H1 (cell line): ENCODE measurements at regions not wholly inside any gene's neighbourhood (a gene's known extent, or its start where the extent isn't known, plus 50 kb on each side); places are given as distances from the start of the nearest gene placed in this dataset.

Experiments
- CTCF ChIA-PET: fragments of 300-600 bp; sonication (Branson Sonifier 250); formaldehyde crosslinking; loops from one replicate; lab custom pipeline; 2021; ENCODE audit not compliant: partially characterized antibody; lab: Charles Lee
- POLR2A ChIA-PET: fragments of 300-600 bp; sonication (Branson Sonifier 250); formaldehyde crosslinking; loops from one replicate; lab custom pipeline; 2021; ENCODE audit warnings: inconsistent platforms; ENCODE audit not compliant: partially characterized antibody; lab: Charles Lee
- DNase-seq, 2 experiments: peaks; one replicate each; pipeline versions ENCODE4 v3.0.0 to v3.0.0-alpha.2; 2010 to 2022; ENCODE audit warnings: low spot score in 2 of 2, low read depth in 1 of 2, mixed read lengths in 1 of 2
- FAIRE-seq: peaks from 2 replicates; lab custom pipeline; 2011; peaks lifted over from hg19 to GRCh38; lab: Jason Lieb, UNC
- H2AFZ ChIP-seq: 2 replicates; pipeline ENCODE4 v1.8.1; 2012; ENCODE audit warnings: low read length, inconsistent platforms
- H2AK5ac ChIP-seq: 2 replicates; pipeline ENCODE4 v1.6.1; 2013; ENCODE audit warnings: low read depth, low read length
- H2BK120ac ChIP-seq: replicated peaks from 2 replicates; pipeline ENCODE3; 2013; ENCODE audit warnings: low read depth, low read length, inconsistent platforms
- H2BK12ac ChIP-seq: 2 replicates; pipeline ENCODE4 v1.6.1; 2013; ENCODE audit warnings: low read depth, low read length
- H2BK15ac ChIP-seq: 2 replicates; pipeline ENCODE4 v1.6.1; 2013; ENCODE audit warnings: low read length
- H2BK20ac ChIP-seq: 2 replicates; pipeline ENCODE4 v1.6.1; 2013; ENCODE audit warnings: low read length
- H2BK5ac ChIP-seq: 2 replicates; pipeline ENCODE4 v1.6.1; 2013; ENCODE audit warnings: low read depth, low read length
- H3K14ac ChIP-seq: 2 replicates; pipeline ENCODE4 v1.6.1; 2013; ENCODE audit warnings: inconsistent platforms; ENCODE audit not compliant: insufficient read length
- H3K18ac ChIP-seq: 2 replicates; pipeline ENCODE4 v1.6.1; 2013; ENCODE audit warnings: low read length; ENCODE audit errors: extremely low read depth
- H3K23ac ChIP-seq: 2 replicates; pipeline ENCODE4 v1.6.1; 2013; ENCODE audit warnings: inconsistent platforms; ENCODE audit not compliant: insufficient read length
- H3K23me2 ChIP-seq: 2 replicates; pipeline ENCODE4 v1.6.1; 2013; ENCODE audit warnings: low read depth, low read length
- H3K27ac ChIP-seq: 2 replicates; pipeline ENCODE4 v1.6.1; 2011; ENCODE audit warnings: low read depth, low read length, inconsistent platforms
- H3K27me3 ChIP-seq, 4 experiments: replicated peaks in 1 of 4; 1 replicate in 1 of 4; 2 replicates in 3 of 4; pipeline versions ENCODE4 v1.6.1 to v1.8.1; 2011 to 2013; ENCODE audit warnings: low read length in 3 of 4, mild to moderate bottlenecking in 3 of 4, inconsistent platforms in 2 of 4, mixed read lengths in 2 of 4, moderate library complexity in 1 of 4; ENCODE audit not compliant: control insufficient read depth in 3 of 4, insufficient read depth in 3 of 4; ENCODE audit errors: extremely low read depth in 1 of 4
- H3K36me3 ChIP-seq, 4 experiments: 2 replicates each; pipeline versions ENCODE4 v1.6.1 to v1.8.1; 2011 to 2013; ENCODE audit warnings: mild to moderate bottlenecking in 4 of 4, low read length in 3 of 4, moderate library complexity in 2 of 4, control low read depth in 1 of 4, inconsistent platforms in 1 of 4; ENCODE audit not compliant: insufficient read depth in 4 of 4, control insufficient read depth in 2 of 4
- H3K4ac ChIP-seq: replicated peaks from 2 replicates; pipeline ENCODE3; 2013; ENCODE audit warnings: low read length, low read depth, mixed read lengths, inconsistent platforms; ENCODE audit not compliant: insufficient read length
- H3K4me1 ChIP-seq, 4 experiments: replicated peaks in 1 of 4; 1 replicate in 1 of 4; 2 replicates in 3 of 4; pipeline versions ENCODE4 v1.6.1 to v1.8.1; 2011 to 2013; ENCODE audit warnings: low read length in 3 of 4, inconsistent platforms in 2 of 4, mixed read lengths in 1 of 4; ENCODE audit not compliant: insufficient read depth in 4 of 4, control insufficient read depth in 3 of 4
- H3K4me2 ChIP-seq, 2 experiments: 2 replicates each; pipeline versions ENCODE4 v1.6.1 to v1.8.1; 2011 to 2013; ENCODE audit warnings: low read depth in 2 of 2, low read length in 2 of 2, control low read depth in 1 of 2, inconsistent platforms in 1 of 2, mild to moderate bottlenecking in 1 of 2; ENCODE audit not compliant: insufficient read depth in 1 of 2
- H3K4me3 ChIP-seq, 4 experiments: fragments of 200-600, 300-600 bp in 1 of 4; sonication (generic), shearing (Covaris generic), sonication (Bioruptor Twin) in 1 of 4; 2 replicates each; pipeline versions ENCODE4 v1.5.1 to v1.8.1; 2011 to 2016; ENCODE audit warnings: low read length in 4 of 4, low read depth in 3 of 4, control low read depth in 2 of 4, inconsistent platforms in 2 of 4, mild to moderate bottlenecking in 2 of 4, mixed read lengths in 1 of 4, moderate library complexity in 1 of 4; ENCODE audit not compliant: insufficient read depth in 2 of 4; ENCODE audit errors: extremely low read depth in 1 of 4
- H3K56ac ChIP-seq: replicated peaks from 2 replicates; pipeline ENCODE3; 2013; ENCODE audit warnings: low read depth, mild to moderate bottlenecking, mixed read lengths, low read length, inconsistent platforms; ENCODE audit not compliant: insufficient read length
- H3K79me1 ChIP-seq: 2 replicates; pipeline ENCODE4 v1.6.1; 2013; ENCODE audit warnings: low read depth, low read length, control low read depth
- H3K79me2 ChIP-seq, 2 experiments: 2 replicates each; pipeline versions ENCODE4 v1.6.1 to v1.8.1; 2012 to 2013; ENCODE audit warnings: low read length in 2 of 2, mild to moderate bottlenecking in 2 of 2, inconsistent platforms in 1 of 2; ENCODE audit not compliant: insufficient read depth in 2 of 2, control insufficient read depth in 1 of 2
- H3K9ac ChIP-seq, 4 experiments: replicated peaks in 1 of 4; 1 replicate in 1 of 4; 2 replicates in 3 of 4; pipeline versions ENCODE4 v1.6.1 to v1.8.1; 2011 to 2013; ENCODE audit warnings: low read depth in 3 of 4, low read length in 3 of 4, control low read depth in 2 of 4, mild to moderate bottlenecking in 2 of 4, moderate library complexity in 2 of 4, inconsistent platforms in 1 of 4; ENCODE audit errors: extremely low read depth in 1 of 4
- H3K9me3 ChIP-seq, 2 experiments: 2 replicates each; pipeline versions ENCODE4 v1.6.1 to v1.8.1; 2012 to 2013; ENCODE audit warnings: mild to moderate bottlenecking in 2 of 2, moderate library complexity in 2 of 2, control low read depth in 1 of 2, inconsistent platforms in 1 of 2, low read depth in 1 of 2, low read length in 1 of 2, mixed read lengths in 1 of 2; ENCODE audit not compliant: insufficient read depth in 2 of 2
- H4K20me1 ChIP-seq, 2 experiments: replicated peaks in 1 of 2; 2 replicates each; pipeline versions ENCODE3 to v1.8.1; 2011 to 2013; ENCODE audit warnings: inconsistent platforms in 2 of 2, low read length in 2 of 2, mild to moderate bottlenecking in 1 of 2; ENCODE audit not compliant: insufficient read depth in 2 of 2, control insufficient read depth in 1 of 2
- H4K5ac ChIP-seq: 2 replicates; pipeline ENCODE4 v1.6.1; 2013; ENCODE audit warnings: low read length, low read depth, mixed read lengths, inconsistent platforms; ENCODE audit not compliant: insufficient read length
- H4K8ac ChIP-seq: 2 replicates; pipeline ENCODE4 v1.8.0; 2013; ENCODE audit warnings: mild to moderate bottlenecking, moderate library complexity, low read length, inconsistent platforms; ENCODE audit not compliant: insufficient read depth; ENCODE audit errors: extremely low read depth
- H4K91ac ChIP-seq: replicated peaks from 2 replicates; pipeline ENCODE3; 2013; ENCODE audit warnings: low read length, mixed read lengths, inconsistent platforms; ENCODE audit not compliant: insufficient read length
- BACH1 ChIP-seq: IDR thresholded peaks from 2 replicates; pipeline ENCODE4 v1.6.1; 2012; ENCODE audit warnings: low read length, improper control_type of control experiment
- BCL11A ChIP-seq, 2 experiments: IDR thresholded peaks; one replicate each; pipeline ENCODE4 v1.6.1; 2011; ENCODE audit warnings: low read depth in 2 of 2, low read length in 2 of 2, mild to moderate bottlenecking in 2 of 2
- CBX8 ChIP-seq: fragments of 300-800, 300-1000 bp; sonication (generic); IDR thresholded peaks from 2 replicates; pipeline ENCODE4 v1.7.1; 2016; ENCODE audit warnings: low read depth, low read length, borderline replicate concordance
- EP300 ChIP-seq, 2 experiments: IDR thresholded peaks; 1 replicate in 1 of 2; 2 replicates in 1 of 2; pipeline ENCODE4 v1.6.1; 2011 to 2012; ENCODE audit warnings: low read depth in 2 of 2, low read length in 2 of 2, mild to moderate bottlenecking in 2 of 2, borderline replicate concordance in 1 of 2, inconsistent platforms in 1 of 2, moderate library complexity in 1 of 2
- FOSL1 ChIP-seq: IDR thresholded peaks from 2 replicates; pipeline ENCODE4 v1.6.1; 2011; ENCODE audit warnings: mild to moderate bottlenecking, low read depth, low read length, moderate library complexity; ENCODE audit not compliant: insufficient read depth
- GTF2F1 ChIP-seq: IDR thresholded peaks from 2 replicates; pipeline ENCODE4 v1.6.1; 2012; ENCODE audit warnings: low read depth, low read length, improper control_type of control experiment, borderline replicate concordance
- POLR2AphosphoS5 ChIP-seq: IDR thresholded peaks from 2 replicates; pipeline ENCODE4 v1.6.1; 2011; ENCODE audit warnings: low read depth, low read length
- SIN3A ChIP-seq, 2 experiments: IDR thresholded peaks in 1 of 2; conservative IDR thresholded peaks in 1 of 2; 2 replicates each; pipeline ENCODE4 v1.6.1; 2011 to 2012; ENCODE audit warnings: low read length in 2 of 2, improper control_type of control experiment in 1 of 2, low read depth in 1 of 2, mild to moderate bottlenecking in 1 of 2
- TF ChIP-seq, protein P1 (sequence below): IDR thresholded peaks from 2 replicates; pipeline ENCODE4 v1.6.1; 2012; ENCODE audit warnings: inconsistent platforms
- TF ChIP-seq, protein P2 (sequence below): IDR thresholded peaks from 2 replicates; pipeline ENCODE4 v1.6.1; 2011; ENCODE audit warnings: low read length, improper control_type of control experiment

DNA sequence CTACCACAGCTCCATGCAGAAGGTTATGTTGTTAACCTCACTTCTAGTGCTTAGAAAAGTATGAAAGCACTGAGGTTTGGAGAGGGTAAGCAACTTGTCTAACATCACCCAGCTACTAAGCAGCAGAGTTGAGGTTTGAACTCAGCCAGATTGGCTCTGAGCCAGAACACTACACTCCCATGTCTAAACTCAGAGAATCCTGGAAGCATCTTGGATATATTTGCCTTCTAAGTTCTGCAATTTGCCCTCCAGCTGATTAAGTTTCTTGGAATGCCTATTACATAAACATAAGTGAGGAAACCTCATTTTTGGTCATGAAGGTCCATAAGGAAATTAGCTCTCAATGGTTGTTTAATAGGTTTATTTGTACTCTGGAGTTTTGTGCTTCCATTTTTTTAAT, 78.1 kb upstream of the PHYHIPL start:
- Histone ChIP-seq H3K9me3 (no peaks in the 10 kb centered on the region), H3K79me1 (no peaks in the 10 kb centered on the region), H3K4ac (no peak overlapping the region), H2BK15ac (no peak overlapping the region; the same call in 1 of the 2 replicates), H2BK12ac (no peak overlapping the region), H3K56ac (no peak overlapping the region), H3K9ac (no peak overlapping the region), H3K27me3 (no peaks in the 10 kb centered on the region), H3K4me3 (no peak overlapping the region), H3K36me3 (no peaks in the 10 kb centered on the region), H3K23me2 (no peaks in the 10 kb centered on the region), H3K14ac (no peak overlapping the region), H3K23ac (no peak overlapping the region), H4K20me1 (no peaks in the 10 kb centered on the region), H4K8ac (no peak overlapping the region), H3K4me2 (no peak overlapping the region), H3K4me1 (no peaks in the 10 kb centered on the region), H2BK5ac (no peak overlapping the region), H2AK5ac (no peak overlapping the region), H2BK20ac (no peak overlapping the region), H3K27ac (no peak overlapping the region), H4K5ac (no peak overlapping the region), H2AFZ (no peak overlapping the region), H3K79me2 (no peaks in the 10 kb centered on the region), H2BK120ac (no peak overlapping the region), H4K91ac (no peak overlapping the region), H3K18ac (no peak overlapping the region)
- FAIRE-seq (no peak), DNase-seq (no peak)
- ChIA-PET CTCF (interaction anchor here (1.2 kb wide), 1 partner anchor 31 kb away, joined by 3 read pairs; no protein-coding TSS in a partner anchor), POLR2A (no interaction called here)
- TF ChIP-seq GTF2F1 (no peak), BACH1 (no peak), CBX8 (no peak), SIN3A (conservative IDR thresholded peaks at IDR 0.05 in 1 of 2, IDR thresholded peaks at IDR 0.05 in 1 of 2; ENCODE audit: low read depth in 1 of 2, low read length in 2 of 2) (no peak), FOSL1 (no peak), EP300 (IDR thresholded peaks at IDR 0.05; ENCODE audit: borderline replicate concordance in 1 of 2, low read depth in 2 of 2, low read length in 2 of 2) (no peak), BCL11A (IDR thresholded peaks at IDR 0.05; ENCODE audit: low read depth in 2 of 2, low read length in 2 of 2) (no peak), POLR2AphosphoS5 (no peak)
- TF ChIP-seq, protein P1, sequence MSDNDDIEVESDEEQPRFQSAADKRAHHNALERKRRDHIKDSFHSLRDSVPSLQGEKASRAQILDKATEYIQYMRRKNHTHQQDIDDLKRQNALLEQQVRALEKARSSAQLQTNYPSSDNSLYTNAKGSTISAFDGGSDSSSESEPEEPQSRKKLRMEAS = no peak
- TF ChIP-seq, protein P2, sequence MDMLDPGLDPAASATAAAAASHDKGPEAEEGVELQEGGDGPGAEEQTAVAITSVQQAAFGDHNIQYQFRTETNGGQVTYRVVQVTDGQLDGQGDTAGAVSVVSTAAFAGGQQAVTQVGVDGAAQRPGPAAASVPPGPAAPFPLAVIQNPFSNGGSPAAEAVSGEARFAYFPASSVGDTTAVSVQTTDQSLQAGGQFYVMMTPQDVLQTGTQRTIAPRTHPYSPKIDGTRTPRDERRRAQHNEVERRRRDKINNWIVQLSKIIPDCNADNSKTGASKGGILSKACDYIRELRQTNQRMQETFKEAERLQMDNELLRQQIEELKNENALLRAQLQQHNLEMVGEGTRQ = no peak
